Caco-2 (cell line): ENCODE measurements at regions not wholly inside any gene's neighbourhood (a gene's known extent, or its start where the extent isn't known, plus 50 kb on each side); places are given as distances from the start of the nearest gene placed in this dataset.

Experiments used
- BruUV-seq: library from RNA; stranded (reverse); fragments of 400-500 nt; replicated peaks from 2 replicates; lab custom pipeline; 2021; lab: Mats Ljungman, UMichigan
- CTCF ChIA-PET: fragments of 300-600 bp; sonication (Branson Sonifier 250); formaldehyde crosslinking; loops from one replicate; lab custom pipeline; 2022; ENCODE audit warnings: antibody characterized with exemption; lab: Charles Lee
- POLR2A ChIA-PET: fragments of 300-600 bp; sonication (Branson Sonifier 250); formaldehyde crosslinking; loops from one replicate; lab custom pipeline; 2022; ENCODE audit warnings: antibody characterized with exemption; lab: Charles Lee
- DNase-seq, 2 experiments: peaks; one replicate each; pipeline versions ENCODE4 v3.0.0 to v3.0.0-alpha.2; 2020 to 2022
- H3K27me3 ChIP-seq: replicated peaks from 2 replicates; pipeline ENCODE4 v1.6.0; 2011; ENCODE audit warnings: low read length; ENCODE audit not compliant: control insufficient read depth, insufficient read depth
- H3K36me3 ChIP-seq: 2 replicates; pipeline ENCODE4 v1.5.1; 2011; ENCODE audit warnings: low read length; ENCODE audit not compliant: control insufficient read depth, insufficient read depth
- H3K4me1 ChIP-seq: fragments of 250-450 bp; sonication (Bioruptor Pico); 2 replicates; pipeline ENCODE4 v1.5.1; 2020; ENCODE audit warnings: mild to moderate bottlenecking
- H3K4me3 ChIP-seq: 2 replicates; pipeline ENCODE4 v1.5.1; 2011; ENCODE audit warnings: low read depth, mild to moderate bottlenecking, control low read depth, low read length
- H3K9me3 ChIP-seq: fragments of 250-450 bp; sonication (Bioruptor Pico); 2 replicates; pipeline ENCODE4 v1.5.1; 2020; ENCODE audit warnings: mild to moderate bottlenecking, moderate library complexity
- H3K27ac Mint-ChIP-seq: one replicate; pipeline ENCODE4 v1.8.0; 2022; ENCODE audit warnings: mixed read lengths; ENCODE audit not compliant: unreplicated experiment
- H3K27me3 Mint-ChIP-seq: one replicate; pipeline ENCODE4 v1.8.0; 2022; ENCODE audit warnings: mixed read lengths; ENCODE audit not compliant: insufficient read depth, unreplicated experiment
- H3K36me3 Mint-ChIP-seq: one replicate; pipeline ENCODE4 v1.8.0; 2022; ENCODE audit warnings: mild to moderate bottlenecking, mixed read lengths; ENCODE audit not compliant: insufficient read depth, unreplicated experiment
- H3K4me1 Mint-ChIP-seq: one replicate; pipeline ENCODE4 v1.8.0; 2022; ENCODE audit warnings: low read depth, mixed read lengths; ENCODE audit not compliant: unreplicated experiment
- H3K4me3 Mint-ChIP-seq: one replicate; pipeline ENCODE4 v1.8.0; 2022; ENCODE audit warnings: mild to moderate bottlenecking, moderate library complexity, mixed read lengths; ENCODE audit not compliant: unreplicated experiment
- H3K9me3 Mint-ChIP-seq: one replicate; pipeline ENCODE4 v1.8.0; 2022; ENCODE audit warnings: mixed read lengths; ENCODE audit not compliant: unreplicated experiment
- intact Hi-C: fragments of 100-400 bp; cut with micrococcal nuclease; formaldehyde crosslinking; loops from one replicate; pipeline ENCODE4 v1.10.0; 2022; ENCODE audit not compliant: unreplicated experiment
- TF ChIP-seq, protein P1 (sequence below), 2 experiments: fragments of 200-600 bp in 1 of 2; IDR thresholded peaks; 1 replicate in 1 of 2; 2 replicates in 1 of 2; pipeline versions ENCODE4 v1.5.1 to v1.8.0; 2011 to 2022; ENCODE audit warnings: antibody characterized with exemption in 1 of 2, control low read depth in 1 of 2, inconsistent platforms in 1 of 2, low read depth in 1 of 2, low read length in 1 of 2, mild to moderate bottlenecking in 1 of 2, moderate library complexity in 1 of 2; ENCODE audit not compliant: insufficient read depth in 1 of 2, severe bottlenecking in 1 of 2, unreplicated experiment in 1 of 2

DNA sequence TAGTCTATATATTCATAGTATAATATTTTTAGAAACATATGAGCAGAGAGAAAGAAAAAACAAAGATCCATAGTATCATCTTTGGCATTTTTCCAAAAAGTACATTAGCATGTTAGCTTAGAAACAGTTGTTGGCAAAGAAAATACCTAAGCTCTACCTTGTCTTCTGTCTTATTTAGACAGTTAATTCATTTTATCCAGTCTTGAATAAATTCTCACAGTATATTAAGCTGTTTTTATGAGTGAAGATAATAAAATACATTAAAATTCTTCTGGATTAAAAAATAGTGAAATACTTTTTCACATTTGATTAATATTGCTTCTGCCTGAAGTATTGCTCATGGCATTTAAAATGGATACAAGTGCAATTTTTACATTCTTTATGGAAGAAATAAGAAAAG, 145.2 kb downstream of the ZIC1 start:
- Mint-ChIP-seq H3K4me3 (no peak overlapping the region), H3K27me3 (no peaks in the 10 kb centered on the region), H3K9me3 (no peaks in the 10 kb centered on the region), H3K4me1 (no peaks in the 10 kb centered on the region), H3K27ac (no peak overlapping the region), H3K36me3 (no peaks in the 10 kb centered on the region)
- BruUV-seq, result no TSS peak
- no peak overlapping the region for H3K4me3 ChIP-seq
- no peak for DNase-seq
- POLR2A ChIA-PET, result no interaction called here
- no peaks in the 10 kb centered on the region for H3K9me3 ChIP-seq
- no peaks in the 10 kb centered on the region for H3K36me3 ChIP-seq
- TF ChIP-seq, protein P1, sequence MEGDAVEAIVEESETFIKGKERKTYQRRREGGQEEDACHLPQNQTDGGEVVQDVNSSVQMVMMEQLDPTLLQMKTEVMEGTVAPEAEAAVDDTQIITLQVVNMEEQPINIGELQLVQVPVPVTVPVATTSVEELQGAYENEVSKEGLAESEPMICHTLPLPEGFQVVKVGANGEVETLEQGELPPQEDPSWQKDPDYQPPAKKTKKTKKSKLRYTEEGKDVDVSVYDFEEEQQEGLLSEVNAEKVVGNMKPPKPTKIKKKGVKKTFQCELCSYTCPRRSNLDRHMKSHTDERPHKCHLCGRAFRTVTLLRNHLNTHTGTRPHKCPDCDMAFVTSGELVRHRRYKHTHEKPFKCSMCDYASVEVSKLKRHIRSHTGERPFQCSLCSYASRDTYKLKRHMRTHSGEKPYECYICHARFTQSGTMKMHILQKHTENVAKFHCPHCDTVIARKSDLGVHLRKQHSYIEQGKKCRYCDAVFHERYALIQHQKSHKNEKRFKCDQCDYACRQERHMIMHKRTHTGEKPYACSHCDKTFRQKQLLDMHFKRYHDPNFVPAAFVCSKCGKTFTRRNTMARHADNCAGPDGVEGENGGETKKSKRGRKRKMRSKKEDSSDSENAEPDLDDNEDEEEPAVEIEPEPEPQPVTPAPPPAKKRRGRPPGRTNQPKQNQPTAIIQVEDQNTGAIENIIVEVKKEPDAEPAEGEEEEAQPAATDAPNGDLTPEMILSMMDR (IDR thresholded peaks at IDR 0.05; ENCODE audit: insufficient read depth in 1 of 2, low read depth in 1 of 2, low read length in 1 of 2, severe bottlenecking in 1 of 2, unreplicated experiment in 1 of 2), result no peak
- no peaks in the 10 kb centered on the region for H3K27me3 ChIP-seq
- CTCF ChIA-PET, result no interaction called here
- no peaks in the 10 kb centered on the region for H3K4me1 ChIP-seq
- intact Hi-C loops, result no loop called here

DNA sequence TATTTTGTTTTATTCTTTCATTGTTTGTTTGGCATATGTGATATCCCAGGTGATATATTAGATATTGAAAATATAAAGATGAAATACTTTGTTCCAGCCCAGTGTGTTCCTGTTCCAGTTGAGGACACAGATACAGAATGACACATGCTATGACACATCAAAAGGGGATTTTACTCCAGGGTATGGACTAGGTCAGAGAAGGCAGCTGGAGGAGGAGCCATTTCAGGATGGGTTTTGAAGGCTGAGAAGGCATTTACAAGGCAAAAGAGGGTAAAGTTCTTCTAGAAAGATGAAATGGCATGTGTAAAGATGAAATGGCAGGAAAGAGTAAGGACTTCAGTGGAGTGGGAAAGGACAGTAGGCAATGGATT, 163.8 kb downstream of the ZIC1 start:
- Histone ChIP-seq H3K36me3 (no peaks in the 10 kb centered on the region), H3K4me3 (no peak overlapping the region), H3K9me3 (no peaks in the 10 kb centered on the region), H3K27me3 (no peaks in the 10 kb centered on the region), H3K4me1 (no peaks in the 10 kb centered on the region)
- POLR2A ChIA-PET, result no interaction called here
- H3K4me1 Mint-ChIP-seq, result no peaks in the 10 kb centered on the region
- CTCF ChIA-PET, result no interaction called here
- peaks cover 2% of the 10 kb centered on the region for H3K27me3 Mint-ChIP-seq
- H3K36me3 Mint-ChIP-seq, result no peaks in the 10 kb centered on the region
- TF ChIP-seq, protein P1 (IDR thresholded peaks at IDR 0.05; ENCODE audit: insufficient read depth in 1 of 2, low read depth in 1 of 2, low read length in 1 of 2, severe bottlenecking in 1 of 2, unreplicated experiment in 1 of 2), result no peak
- DNase-seq, result no peak
- H3K9me3 Mint-ChIP-seq, result no peaks in the 10 kb centered on the region
- no peak overlapping the region for H3K27ac Mint-ChIP-seq
- BruUV-seq, result no TSS peak
- intact Hi-C loops, result no loop called here
- H3K4me3 Mint-ChIP-seq, result no peak overlapping the region

DNA sequence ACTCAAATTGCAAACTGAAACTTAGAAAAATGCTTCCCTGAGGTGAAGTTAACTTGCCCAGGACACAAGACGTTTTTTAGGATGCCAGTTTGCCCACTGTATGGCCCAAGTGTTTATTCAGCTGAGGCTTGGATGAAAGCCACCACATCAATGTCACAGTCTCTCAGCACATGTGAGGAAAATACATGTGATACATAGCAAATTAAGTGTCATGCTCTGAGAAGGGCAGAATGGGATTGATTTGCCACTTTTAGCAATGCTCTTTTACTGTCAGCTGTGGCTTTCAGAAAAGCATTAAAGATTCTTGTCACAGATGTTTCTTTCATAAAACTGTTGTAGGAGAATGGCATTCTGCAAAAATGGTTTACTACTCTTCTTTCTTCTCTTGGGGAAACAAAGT, 165.5 kb downstream of the ZIC1 start:
- H3K27me3 Mint-ChIP-seq, result peaks cover 2% of the 10 kb centered on the region
- CTCF ChIA-PET, result no interaction called here
- no peak overlapping the region for H3K27ac Mint-ChIP-seq
- no peak overlapping the region for H3K4me3 ChIP-seq
- H3K36me3 Mint-ChIP-seq, result no peaks in the 10 kb centered on the region
- H3K36me3 ChIP-seq, result no peaks in the 10 kb centered on the region
- no peak for DNase-seq
- H3K4me1 Mint-ChIP-seq, result no peaks in the 10 kb centered on the region
- H3K27me3 ChIP-seq, result no peaks in the 10 kb centered on the region
- intact Hi-C loops, result no loop called here
- no peak overlapping the region for H3K4me3 Mint-ChIP-seq
- no peaks in the 10 kb centered on the region for H3K9me3 Mint-ChIP-seq
- TF ChIP-seq, protein P1 (IDR thresholded peaks at IDR 0.05; ENCODE audit: insufficient read depth in 1 of 2, low read depth in 1 of 2, low read length in 1 of 2, severe bottlenecking in 1 of 2, unreplicated experiment in 1 of 2), result no peak
- POLR2A ChIA-PET, result no interaction called here
- no peaks in the 10 kb centered on the region for H3K4me1 ChIP-seq
- H3K9me3 ChIP-seq, result no peaks in the 10 kb centered on the region
- no TSS peak for BruUV-seq
